Left lobe of liver (tissue), 2 donors: ENCODE measurements at regions not wholly inside any gene's neighbourhood (a gene's known extent, or its start where the extent isn't known, plus 50 kb on each side); places are given as distances from the start of the nearest gene placed in this dataset.
A peak's percentile ranks its signal among the peaks of the same experiment; 100 is the strongest.

Experiments
- ATAC-seq: fragments of 200-7000 bp; cut with Tn5 transposase; one replicate; pipeline ENCODE4 v1.9.1; 2020; ENCODE audit warnings: mild to moderate bottlenecking, moderate library complexity
- DNase-seq: peaks from one replicate; pipeline ENCODE4 v3.0.0-alpha.2; 2020; ENCODE audit warnings: low spot score
- donor health status: DM: no; HTN: no; CAD: no; lungs with moderate emphysema.
- donor health status: DM: no; HTN: yes; CAD: no.

GRCh38 chr2:51120754-51121280 is 88.9 kb upstream of the NRXN1 start:
- ATAC-seq: no peak
- no peak for DNase-seq

DNA sequence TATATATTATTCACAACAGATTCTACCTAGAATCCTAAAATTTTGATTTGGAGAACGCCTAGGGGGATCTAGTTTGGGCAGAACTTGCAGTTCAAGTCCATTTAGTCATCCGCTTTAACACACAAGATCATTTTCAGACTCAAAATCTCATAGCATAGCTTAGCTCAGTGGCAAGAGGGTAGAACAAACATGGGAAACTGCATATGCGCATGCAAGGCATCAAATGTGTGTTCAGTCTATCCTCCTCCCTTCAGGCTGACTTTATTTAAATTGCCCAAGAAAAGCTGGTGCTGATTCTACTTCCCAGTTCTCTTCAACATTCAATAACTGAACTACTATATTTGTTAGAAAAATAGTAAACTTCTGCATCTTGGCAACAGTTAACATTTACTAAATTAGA is 79.6 kb upstream of the NRXN1 start:
- ATAC-seq (no peak), DNase-seq (no peak)

GRCh38 chr2:51108794-51109193 is 76.9 kb upstream of the NRXN1 start:
- no peak for ATAC-seq
- DNase-seq: no peak

GRCh38 chr2:51107841-51108240 is 75.9 kb upstream of the NRXN1 start:
- DNase-seq: no peak

DNA sequence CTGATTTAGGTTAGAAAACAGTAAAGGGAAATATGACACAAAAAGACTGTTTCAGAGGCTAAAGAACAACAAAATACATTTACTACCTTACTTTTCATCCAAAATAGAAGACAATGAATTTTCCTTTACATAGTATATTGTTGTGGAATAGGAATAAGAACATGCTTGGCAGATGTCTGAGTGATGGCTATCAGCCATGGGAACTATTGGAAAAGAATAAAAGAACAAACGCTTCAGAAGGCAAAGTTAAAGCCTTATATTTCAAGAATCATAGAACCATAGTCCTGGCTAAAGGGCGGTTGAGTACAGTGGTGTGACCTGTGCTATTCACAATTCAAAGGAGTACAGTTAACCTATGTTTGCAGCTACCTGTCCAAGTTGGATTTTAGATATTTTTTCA is 73.9 kb upstream of the NRXN1 start:
- DNase-seq (no peak), ATAC-seq (no peak)

More at GRCh38 chr2:51107841-51108240, 75.9 kb upstream of the NRXN1 start:
- ATAC-seq: no peak

- DNase-seq: no peak
Observed at GRCh38 chr2:51103205-51103604, 71.3 kb upstream of the NRXN1 start.

DNA sequence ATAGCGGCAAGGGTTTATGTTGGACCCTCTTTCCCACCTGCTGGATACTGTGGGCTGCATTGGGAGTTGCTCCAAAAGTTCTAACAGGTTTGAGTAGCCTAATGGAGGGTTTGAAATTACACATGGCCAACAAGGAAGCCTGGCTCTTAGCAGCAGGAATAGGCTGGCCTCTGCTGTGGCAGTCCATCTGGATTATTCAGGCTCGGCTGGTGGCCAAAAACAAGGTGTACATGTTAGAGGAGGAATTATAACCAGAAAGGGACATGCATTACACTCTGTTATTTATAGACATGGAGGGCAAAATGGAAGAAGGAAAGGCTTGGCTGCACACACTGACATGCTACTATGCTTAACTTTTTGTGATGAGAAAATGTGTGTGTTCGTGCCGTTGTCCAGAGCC is 61.1 kb upstream of the NRXN1 start:
- no peak for DNase-seq
- ATAC-seq: no peak

More at GRCh38 chr2:51103205-51103604, 71.3 kb upstream of the NRXN1 start:
- peak; percentile 37 for ATAC-seq

- DNase-seq (no peak), ATAC-seq (no peak)
Observed at GRCh38 chr2:51085420-51086068, 53.6 kb upstream of the NRXN1 start.

DNA sequence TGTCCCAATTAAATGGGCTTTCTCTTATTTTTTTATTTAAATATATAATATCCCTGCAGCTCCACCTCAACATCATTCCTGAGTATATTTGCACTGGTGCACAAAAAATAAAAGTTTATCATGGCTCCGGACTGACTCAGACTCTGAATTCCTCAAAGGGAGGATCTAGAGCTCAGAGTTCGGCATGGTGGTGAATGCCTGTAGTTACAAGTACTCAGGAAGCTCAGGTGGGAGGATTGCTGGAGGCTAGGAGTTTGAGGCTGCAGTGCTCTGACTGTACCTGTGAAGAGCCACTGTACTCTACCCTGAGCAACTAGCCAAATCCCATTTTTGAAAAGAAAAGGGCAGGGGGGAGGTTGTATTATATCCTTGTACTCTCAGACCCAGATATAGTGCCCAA is 52.8 kb upstream of the NRXN1 start:
- no peak for ATAC-seq

More for the DNA sequence above, 52.8 kb upstream of the NRXN1 start:
- DNase-seq: no peak
